Right renal pelvis (tissue), 4 donors: ENCODE measurements at regions not wholly inside any gene's neighbourhood (a gene's known extent, or its start where the extent isn't known, plus 50 kb on each side); places are given as distances from the start of the nearest gene placed in this dataset.

ENCODE experiments used
- DNase-seq, 4 donors: peaks; one replicate each; pipeline ENCODE4 v3.0.0-alpha.2; 2013; ENCODE audit warnings: low read depth in 4 of 4, low spot score in 3 of 4, missing footprints in 1 of 4

DNA sequence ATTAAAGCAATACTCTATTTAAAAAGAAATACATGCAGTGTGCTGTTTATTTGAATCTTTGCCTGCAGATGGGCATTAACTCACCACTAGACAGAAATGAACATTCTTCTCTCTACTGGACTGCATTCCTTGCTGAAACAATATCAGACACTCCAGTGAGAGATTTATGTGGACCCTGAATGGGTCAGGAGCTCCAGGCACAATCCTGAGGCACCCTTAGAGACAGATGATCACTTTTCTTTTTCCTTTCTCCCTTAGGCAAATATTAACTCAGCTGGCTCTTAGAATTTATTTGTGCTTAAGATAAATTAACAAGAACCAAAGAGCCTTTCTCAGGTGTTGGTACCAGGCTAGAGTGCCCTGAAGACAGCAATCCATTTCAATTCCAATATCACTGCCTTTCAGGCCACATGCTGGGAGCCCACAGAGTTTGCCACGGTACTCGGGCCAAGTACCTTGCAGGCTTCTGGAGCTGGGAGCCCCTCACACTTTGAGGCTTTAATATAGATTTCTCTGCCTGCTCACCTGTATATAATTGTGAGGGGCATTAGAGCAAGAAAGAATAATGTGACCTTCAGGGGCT is 173.0 kb downstream of the EMP1 start:
- no peak for DNase-seq

GRCh38 chr12:13368971-13369370 is 172.4 kb downstream of the EMP1 start:
- DNase-seq = no peak

- no peak for DNase-seq
Measured at GRCh38 chr12:13368431-13368830, 171.9 kb downstream of the EMP1 start.

GRCh38 chr12:13367973-13368372 is 171.4 kb downstream of the EMP1 start:
- no peak for DNase-seq

DNA sequence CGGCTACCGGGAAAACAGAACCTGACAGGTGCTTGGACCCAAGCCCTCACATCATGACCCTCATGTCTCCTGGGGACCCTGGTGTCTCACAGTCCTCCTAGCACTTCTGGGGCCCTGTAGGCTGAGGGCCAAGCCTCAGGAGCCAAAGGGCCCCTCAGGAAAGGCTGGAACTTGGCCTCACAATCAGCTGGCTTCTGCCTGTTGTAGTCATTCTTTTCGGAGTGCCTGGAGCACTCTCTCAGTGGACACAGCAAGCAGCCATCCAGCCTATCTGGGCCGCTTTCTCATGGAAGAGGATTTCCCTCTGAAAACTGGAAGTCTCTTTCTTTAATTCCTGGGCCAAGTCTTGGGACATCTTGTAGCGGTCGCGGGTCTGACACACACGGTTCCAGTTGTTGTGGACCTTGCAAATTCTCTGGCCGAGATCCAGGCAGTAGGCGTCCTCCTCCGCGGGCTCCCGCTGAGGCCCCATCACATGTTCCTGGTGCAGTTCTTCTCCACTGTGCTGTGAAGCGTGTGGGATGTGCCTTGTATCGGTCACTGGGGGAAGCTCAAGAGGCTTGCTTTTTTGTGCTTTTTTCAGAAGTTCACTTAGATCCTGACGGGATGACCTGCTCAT is 169.3 kb downstream of the EMP1 start:
- DNase-seq = no peak

DNA sequence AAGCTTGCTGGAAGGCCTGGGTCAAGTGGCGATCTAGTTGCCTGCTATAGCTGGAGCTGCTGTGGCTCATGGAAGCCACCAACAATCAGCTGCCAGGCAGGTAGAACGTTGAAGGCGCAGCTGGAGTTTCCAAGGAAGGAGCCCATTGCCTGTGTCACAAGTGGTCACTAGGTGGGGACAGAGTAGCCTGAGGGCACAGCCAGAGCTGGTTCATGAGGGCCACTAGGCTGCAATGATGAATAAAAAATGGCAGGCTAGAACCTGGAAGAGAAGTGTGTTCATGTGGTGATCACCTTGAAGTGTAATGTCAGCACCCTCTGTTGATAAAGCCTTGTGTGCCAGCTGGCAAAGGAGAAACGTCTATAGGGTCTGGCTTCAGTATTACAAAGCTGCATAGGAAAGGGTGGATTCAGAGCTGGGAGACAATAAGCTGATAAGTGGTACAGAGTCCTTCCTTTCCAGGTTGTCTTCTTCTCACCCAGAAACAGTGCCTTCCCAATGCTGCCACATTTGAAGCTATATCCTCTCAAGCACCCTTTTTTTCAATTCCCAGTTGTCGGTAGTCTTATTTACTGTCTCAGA is 165.8 kb downstream of the EMP1 start:
- DNase-seq = peak; percentile 3 to 22 (median 14)

DNA sequence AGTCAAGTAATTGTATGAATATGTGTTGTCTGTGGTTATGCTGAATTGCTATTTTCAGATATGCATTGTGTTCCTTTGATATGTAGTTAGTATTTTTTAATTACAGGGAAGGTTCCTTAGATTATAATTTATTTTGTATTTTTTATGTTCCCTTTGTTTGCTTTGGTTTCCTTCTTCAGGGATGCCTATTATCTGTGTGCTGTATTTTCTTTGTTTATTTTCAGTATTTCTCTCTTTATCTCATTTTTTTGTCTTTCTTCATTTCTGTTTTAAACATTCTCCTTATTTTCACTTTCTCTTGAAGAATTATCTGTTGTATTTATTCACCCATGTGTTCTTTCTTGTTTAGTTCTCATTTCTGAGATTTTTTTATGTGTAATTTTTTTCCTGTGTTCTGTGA is 163.1 kb downstream of the EMP1 start:
- DNase-seq = no peak

DNA sequence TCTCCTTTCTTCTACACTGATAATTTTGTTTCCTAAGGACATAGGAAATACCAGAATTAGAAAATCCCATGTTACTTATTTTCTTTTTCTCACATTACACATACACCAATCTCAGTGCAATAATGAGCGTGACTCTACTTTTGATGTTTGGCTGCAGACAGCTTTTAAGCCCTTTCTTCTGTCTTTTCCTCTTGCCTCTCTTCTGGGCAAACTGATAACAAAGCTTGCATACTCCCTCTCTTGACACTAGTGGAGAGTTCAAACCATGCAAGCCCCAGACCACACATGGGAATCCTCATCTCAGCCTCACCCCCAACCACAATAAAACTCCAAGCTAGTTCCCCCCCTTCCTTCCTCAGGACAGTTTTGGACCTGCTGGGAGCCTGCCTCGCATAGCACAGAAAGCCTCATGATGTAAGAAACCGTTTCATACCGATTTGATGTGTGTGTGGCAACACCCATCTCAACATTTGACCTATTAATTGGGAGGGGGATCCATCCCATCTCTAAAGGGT is 161.9 kb downstream of the EMP1 start:
- DNase-seq = no peak

DNA sequence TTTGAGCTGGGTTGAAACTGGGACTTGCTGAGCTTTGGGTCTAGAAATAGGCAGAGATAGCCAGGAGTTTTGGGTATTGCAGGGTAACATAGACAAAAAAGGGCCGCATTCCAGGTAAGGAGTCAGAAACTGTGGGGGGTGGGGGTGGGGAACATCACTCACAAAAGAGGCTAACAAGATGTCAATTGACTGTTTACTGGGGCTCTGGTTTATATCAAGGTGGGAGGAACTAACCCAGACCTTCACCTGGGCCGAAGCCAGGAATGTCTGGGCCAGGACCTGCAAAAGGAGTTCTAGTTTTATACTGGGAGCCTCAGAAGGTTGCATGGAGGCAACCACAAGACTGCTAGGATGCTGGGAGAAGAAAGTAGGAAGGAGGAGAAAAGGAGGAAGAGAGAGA is 154.4 kb downstream of the EMP1 start:
- no peak for DNase-seq

GRCh38 chr12:13350381-13350780 is 153.9 kb downstream of the EMP1 start:
- no peak for DNase-seq

DNA sequence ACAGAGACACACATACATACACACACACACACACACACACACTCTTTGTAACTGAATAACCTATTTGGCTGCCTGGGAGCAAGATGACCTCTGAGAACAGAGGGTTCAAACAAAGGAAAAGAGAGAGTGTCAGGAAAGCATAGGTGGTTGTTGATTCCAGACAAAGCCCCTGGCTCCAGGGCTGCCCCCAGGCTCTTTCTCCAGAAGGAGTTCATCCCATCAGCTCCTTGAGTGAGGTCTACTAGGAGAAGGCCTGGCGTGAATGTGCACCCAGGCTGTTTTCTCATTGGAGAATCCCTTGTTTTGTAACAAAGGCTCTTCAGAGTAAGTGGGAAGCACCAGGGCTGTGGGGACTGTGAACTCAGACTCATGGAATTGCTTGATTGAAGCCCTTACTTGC is 151.9 kb downstream of the EMP1 start:
- no peak for DNase-seq

DNA sequence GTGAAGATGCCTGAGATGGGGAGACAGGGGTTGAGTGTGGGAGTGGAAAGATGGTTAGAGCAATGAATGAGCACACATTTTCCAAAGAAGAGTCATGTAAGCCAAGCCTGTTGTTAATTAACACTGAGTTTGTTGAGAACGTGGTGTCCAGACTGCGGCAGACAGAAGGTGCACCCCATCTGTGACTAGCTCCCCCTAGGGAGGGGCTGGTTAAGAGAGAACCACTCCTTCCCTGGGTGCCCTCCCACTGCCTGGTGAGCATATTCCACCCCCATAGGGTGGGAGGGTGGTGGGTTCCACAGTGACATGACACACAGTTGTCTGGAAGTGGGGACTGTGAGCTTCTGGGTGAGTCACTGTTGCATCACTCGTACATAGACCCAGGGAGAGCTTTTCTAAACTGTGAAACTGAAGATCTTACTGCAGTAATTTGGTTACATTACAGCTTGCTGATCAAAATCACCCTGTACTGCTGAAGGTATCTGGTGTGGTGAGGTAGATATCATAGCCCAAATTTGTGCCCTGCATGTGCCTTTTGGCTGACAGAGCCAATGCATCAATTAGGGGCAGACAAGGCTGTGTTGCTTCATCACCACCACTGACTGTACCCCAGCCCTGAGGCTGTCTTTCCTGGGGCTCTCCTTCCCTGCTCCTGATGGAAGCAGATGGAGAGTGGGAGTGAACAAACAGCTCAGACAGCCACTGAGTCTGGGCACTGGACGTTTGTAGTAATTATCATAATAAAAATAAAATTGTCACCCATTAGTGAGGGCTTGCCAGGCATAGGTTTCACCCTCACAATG is 150.9 kb downstream of the EMP1 start:
- no peak for DNase-seq

DNA sequence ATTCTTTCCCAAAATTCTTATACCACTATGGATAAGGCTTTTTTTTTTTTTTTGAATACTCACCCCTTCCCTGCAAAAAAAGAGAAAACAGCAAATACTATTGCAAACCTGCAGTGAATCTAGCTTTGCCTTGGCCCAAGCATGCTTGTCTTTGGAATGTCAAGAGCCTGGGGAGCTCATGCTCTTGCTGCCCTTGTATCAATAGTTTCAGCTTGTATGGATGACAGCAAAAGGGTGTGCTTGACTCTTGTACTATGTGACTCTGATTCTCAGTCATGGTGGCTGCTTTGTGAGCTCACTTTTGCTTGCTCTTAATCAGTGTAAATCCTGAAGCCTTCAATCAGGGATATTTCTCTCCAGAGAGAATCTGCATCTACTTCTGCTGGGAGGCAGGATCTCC is 149.2 kb downstream of the EMP1 start:
- no peak for DNase-seq

DNA sequence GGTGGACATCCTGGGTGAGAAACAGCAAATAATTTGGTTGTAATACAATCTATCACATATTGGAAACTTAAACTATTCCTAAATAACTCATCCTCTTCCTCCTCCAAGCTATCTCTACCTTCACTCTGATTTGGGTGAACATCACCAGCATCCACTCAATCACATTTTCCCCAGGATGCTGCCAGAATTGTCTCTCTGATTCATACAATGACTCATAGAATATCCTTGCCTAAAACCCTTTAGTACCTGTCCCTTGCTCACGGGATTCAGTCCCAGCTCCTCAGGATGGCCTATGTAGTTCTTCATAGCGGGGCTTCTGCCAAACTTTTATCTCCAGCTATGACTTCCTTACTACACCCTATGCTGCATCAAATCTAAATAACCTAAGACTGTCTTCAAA is 146.8 kb downstream of the EMP1 start:
- no peak for DNase-seq

- DNase-seq = no peak
Measured at GRCh38 chr12:13342971-13343370, 146.4 kb downstream of the EMP1 start.

- DNase-seq = no peak
Measured at GRCh38 chr12:13340149-13340548, 143.6 kb downstream of the EMP1 start.

DNA sequence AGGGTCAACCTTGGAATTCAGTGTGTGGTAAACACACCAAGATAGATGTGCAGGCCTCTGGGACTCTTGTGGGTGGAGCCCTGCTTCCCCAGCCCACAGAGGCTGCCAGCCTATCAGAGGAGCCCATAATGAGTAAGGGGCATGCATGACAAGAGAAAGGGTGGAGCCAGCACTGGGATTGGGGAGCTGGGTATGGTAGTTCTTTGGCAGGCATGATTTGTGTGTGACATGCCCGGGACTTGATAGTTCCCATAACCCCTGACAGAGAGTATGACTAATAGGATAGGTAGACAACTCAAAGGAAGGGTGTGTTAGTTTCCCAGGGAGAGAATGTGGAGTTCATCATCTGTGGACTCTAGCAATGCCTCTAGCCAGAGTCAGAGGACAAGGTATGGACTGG is 143.0 kb downstream of the EMP1 start:
- no peak for DNase-seq

GRCh38 chr12:13339091-13339490 is 142.6 kb downstream of the EMP1 start:
- no peak for DNase-seq

DNA sequence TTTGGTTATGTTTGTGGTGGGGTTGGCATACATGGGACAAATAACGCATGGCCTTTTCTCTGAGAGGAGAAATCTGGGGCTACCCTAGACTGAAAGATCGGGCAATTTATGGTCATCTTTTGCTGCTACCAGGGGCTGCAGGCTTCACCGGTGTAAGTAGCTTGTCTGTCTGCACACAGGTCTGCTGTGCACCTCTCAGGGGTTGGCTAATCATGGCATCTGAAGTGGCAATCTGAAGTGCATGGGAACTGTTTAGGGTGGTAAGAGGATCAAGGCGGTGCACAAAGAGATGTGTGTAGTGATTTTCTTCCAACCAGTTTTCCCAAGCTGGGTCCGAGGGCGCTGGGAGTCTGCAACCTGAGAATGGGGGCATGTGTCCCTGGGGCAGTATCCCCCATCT is 141.3 kb downstream of the EMP1 start:
- DNase-seq = no peak

GRCh38 chr12:13336216-13336615 is 139.7 kb downstream of the EMP1 start:
- DNase-seq = no peak

DNA sequence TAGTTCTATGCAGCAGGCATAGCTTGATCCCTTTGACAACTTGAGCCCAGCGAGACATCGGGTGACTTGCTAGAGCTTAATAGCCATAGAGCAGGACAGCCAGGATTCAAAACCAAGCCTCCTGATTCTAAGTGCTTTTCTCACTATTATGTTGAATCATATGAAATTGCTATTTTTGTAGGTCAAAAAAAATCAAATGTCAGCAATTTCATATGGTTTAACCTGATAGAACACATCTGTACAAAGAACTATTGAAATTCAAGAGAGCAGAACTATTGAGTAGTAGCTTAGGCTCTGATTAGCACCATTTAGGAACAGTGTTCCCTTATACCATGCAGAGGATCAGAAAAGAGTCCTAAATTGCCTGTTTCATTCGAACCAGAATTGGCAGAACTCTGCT is 132.0 kb downstream of the EMP1 start:
- no peak for DNase-seq

- DNase-seq = no peak
Measured at GRCh38 chr12:13326076-13326475, 129.6 kb downstream of the EMP1 start.
